HK-2 (cell line): ENCODE measurements at regions not wholly inside any gene's neighbourhood (a gene's known extent, or its start where the extent isn't known, plus 50 kb on each side); places are given as distances from the start of the nearest gene placed in this dataset.

Experiments
- DNase-seq: peaks from one replicate; pipeline ENCODE4 v3.0.0-alpha.2; 2018; ENCODE audit not compliant: unreplicated experiment

DNA sequence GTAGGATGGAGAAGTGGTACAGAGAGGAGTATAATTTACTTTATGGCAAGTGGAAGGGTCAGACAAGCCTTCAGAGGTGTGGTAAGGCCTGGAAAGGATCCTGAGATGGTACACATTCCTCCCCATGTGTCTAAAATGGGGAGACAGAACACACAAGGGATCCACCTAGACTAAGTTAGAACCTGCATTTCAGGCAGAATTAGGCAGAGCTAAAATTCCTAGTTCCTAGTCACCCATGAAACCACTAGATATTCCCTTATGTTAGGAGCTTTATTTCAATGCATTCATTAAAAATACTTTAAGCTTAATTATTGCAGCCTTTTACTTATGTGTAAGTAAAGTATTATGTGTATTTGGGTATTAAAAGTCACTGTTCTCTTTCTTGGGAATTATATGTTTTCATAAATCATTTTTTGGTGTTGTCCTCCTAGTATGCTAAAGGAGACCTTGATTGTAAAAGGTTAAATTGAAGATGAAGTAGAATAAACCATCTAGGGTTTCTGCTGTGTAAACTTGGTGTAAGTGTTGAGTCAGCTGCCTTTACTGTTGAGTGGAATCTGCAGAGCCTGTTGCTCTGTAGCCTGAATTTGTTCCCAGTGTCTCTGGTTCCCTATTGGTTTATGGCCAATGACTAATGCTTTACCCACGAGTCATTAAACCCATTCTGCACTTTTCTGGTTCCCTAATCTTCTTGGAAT lies 423.2 kb downstream of the ATP23 start:
- peak; percentile 51 for DNase-seq

DNA sequence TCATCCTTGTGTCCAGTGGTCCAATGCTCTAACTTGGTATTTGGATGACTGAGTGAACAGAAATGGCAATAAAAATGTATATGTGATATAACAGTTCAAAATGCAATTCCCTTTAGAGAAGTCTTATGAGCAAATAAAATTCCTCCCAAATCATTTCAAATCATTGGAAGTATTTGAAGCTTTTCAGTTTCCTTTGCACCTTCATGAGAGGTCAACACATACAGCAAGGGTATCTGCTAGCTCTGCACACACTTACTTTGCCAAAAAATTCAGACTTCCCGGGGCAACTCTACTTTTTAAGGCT lies 423.7 kb downstream of the ATP23 start:
- DNase-seq = no peak

- no peak for DNase-seq
These were observed 425.7 kb downstream of the ATP23 start for GRCh38 chr12:58367041-58367440.

DNA sequence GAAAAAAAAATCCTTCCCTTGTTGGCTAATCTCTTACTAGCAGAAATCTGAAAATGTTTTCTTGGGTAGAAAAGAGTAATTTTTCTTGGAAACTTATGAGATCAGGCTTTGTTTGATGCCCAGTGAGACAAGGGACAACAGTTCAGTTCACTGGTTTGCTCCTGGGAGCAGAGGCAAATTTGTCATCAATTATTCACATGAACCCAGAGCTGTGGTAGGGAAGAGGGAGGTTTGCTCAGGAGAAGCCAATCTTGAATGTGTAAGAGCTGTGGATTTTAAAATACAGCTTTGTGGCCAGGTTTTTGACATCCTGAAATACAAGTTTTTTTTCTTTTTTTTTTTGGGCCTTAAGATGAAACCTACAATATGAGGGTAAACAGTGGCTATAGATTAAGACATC lies 426.6 kb downstream of the ATP23 start:
- DNase-seq = no peak

DNA sequence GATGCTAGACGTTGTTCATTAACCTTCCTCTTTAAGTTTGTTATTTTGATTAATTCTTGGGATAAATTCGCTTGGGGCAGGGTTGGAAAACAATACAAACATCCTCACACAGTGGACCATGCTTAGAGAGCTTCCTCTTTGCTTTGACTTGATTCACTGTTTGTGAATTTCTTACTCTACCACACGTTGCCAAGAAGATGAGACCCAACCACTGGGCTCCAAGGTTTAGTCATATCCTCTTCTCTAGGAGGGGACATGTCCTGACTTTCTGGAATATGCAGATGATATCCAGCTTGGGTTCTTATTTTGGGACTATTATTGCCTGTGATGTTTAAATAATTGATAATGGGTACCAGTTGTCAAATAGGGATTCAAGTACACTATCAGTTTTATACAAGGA lies 428.2 kb downstream of the ATP23 start:
- no peak for DNase-seq

- DNase-seq = no peak
These were observed 430.9 kb downstream of the ATP23 start for GRCh38 chr12:58372298-58372697.

DNA sequence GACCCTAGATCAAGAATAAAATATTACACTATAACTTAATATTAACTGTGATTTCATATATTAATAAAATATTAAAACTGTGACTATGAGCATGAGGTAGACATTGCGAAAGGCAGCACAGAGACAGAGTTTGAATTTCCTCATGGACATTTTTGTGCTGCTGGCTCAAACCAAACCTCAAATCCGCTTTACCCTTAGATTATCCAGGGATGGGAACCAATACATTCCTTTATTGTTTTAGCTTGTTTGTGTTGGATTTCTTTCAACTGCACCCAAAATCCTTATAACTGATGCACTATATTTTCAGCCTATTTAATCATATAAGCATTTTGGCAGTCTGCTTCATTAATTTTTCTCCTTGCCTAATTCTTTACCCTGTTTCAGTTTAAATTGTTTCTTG lies 436.7 kb downstream of the ATP23 start:
- no peak for DNase-seq

DNA sequence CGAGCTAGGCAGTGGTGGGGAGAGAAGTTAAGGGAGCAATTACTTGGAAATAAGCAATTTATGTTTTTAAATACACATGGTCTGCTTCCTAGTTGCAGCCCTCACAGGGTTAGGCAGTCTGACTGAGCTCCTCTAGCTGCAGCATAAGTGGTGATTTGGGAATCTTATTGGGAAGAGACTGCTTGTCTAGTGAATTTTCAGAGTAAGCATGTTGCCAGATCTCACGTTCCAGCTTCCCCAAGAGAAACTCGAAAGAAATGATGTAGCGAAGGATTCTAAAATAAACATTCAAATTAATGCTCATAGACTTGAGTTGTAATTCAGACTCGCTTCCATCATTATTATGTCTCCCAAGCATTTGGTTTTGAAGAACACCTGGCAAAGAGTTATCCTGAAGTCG lies 440.2 kb downstream of the ATP23 start:
- no peak for DNase-seq

DNA sequence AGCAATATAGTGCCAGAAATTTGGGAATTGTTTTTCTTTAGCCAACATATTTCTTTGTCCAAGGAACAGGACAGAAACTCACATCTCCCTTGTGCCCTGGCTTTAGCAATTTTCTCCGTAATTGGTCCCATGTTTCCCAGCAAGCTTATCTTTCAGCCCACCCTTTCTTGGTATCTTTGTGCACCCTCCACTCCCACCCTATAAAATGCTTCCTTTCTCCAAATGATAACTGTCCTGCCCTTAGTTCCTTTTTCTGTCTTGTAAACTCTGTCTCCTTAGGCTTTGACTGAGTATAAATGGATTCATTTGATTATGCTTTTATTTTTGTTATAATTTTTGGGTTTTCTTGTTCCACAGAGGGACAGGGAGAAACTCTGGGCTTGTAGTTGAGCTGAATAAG lies 442.8 kb downstream of the ATP23 start:
- no peak for DNase-seq

- no peak for DNase-seq
These were observed 444.8 kb downstream of the ATP23 start for GRCh38 chr12:58386136-58386535.

DNA sequence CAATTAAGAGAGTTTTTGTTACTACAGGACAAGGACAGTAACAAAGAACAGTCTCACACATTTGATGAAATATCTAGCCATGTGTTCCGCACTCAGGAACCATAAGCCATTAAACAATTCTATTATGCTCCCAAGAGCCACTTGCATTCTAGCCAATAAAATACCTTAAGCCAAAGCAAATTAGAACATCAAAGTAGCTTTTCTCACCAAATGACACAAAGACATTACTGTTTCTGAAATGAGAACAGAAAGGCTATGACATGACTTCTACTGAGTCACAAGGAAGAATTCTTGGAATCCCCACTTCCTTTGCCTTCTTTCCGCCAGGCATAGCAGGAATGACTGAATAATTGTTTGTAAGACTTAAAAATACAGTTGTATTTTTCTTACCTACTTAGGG lies 445.8 kb downstream of the ATP23 start:
- DNase-seq = no peak

DNA sequence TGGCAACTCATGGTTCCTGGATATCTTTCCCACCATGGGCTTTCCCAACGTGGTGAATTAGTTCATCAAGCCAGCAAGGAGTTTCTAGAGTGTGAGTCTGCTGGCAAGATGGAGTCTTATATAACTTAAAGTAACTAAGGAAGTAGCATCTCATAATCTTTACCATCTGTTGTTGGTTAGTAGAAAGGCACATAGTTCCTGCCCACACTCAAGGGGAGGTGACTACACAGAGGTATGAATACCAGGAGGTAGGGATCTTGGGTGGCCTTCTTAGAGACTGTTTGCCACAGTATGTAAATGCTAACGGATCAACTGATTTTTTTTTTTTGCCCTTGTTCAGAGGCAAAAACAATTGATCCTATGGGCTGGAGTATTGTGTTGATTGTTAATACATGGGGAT lies 446.9 kb downstream of the ATP23 start:
- DNase-seq = no peak

- DNase-seq = no peak
These were observed 451.8 kb downstream of the ATP23 start for GRCh38 chr12:58393152-58393551.

GRCh38 chr12:58395056-58395455 lies 453.7 kb downstream of the ATP23 start:
- DNase-seq = no peak

DNA sequence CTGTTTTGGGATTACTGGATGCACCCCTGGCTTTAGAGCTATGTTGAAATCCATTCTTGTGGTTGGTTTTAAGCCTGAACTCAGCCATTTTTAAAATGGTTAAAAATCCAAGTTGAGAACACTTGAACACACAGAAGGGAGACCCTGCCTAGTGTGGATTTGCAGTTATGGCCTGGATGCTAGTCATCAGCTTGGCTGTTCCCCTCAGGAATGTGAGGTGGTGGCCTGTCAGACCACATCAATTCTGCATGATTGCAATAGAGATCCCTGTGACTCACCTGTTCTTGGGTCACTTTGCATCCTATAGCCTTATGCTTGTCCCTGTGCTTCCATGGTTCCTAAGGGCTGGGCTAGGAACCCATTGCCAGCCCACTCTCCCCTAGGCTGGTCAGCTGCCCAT lies 454.1 kb downstream of the ATP23 start:
- DNase-seq = peak; percentile 66

- no peak for DNase-seq
These were observed 454.9 kb downstream of the ATP23 start for GRCh38 chr12:58396239-58396638.

GRCh38 chr12:58405363-58405762 lies 464.0 kb downstream of the ATP23 start:
- DNase-seq = no peak

- DNase-seq = no peak
These were observed 467.1 kb downstream of the ATP23 start for GRCh38 chr12:58408516-58408915.

- DNase-seq = no peak
These were observed 471.2 kb downstream of the ATP23 start for GRCh38 chr12:58412461-58413060.

DNA sequence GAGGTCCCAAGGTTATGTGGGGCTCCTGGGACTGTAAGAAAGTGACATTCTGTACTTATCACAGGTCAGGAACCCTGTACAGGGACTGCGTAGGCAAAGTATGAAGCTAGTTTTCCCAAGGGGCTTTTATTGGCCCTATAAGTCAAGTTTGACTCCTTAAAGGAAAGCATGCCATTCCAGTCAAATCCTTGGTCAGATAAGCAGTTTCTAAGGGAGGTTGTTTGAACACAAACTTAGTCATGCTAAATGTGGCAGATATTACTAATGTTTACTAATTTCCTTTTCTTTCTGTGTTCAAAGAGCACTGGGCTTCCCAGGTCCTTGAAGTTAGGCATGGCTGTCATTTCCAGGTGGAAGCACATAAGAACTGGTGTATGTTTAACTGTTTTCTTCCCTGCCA lies 472.4 kb downstream of the ATP23 start:
- DNase-seq = no peak

- no peak for DNase-seq
These were observed 473.1 kb downstream of the ATP23 start for GRCh38 chr12:58414398-58414871.

- no peak for DNase-seq
These were observed 474.3 kb downstream of the ATP23 start for GRCh38 chr12:58415716-58416115.

GRCh38 chr12:58416236-58416635 lies 474.9 kb downstream of the ATP23 start:
- no peak for DNase-seq

DNA sequence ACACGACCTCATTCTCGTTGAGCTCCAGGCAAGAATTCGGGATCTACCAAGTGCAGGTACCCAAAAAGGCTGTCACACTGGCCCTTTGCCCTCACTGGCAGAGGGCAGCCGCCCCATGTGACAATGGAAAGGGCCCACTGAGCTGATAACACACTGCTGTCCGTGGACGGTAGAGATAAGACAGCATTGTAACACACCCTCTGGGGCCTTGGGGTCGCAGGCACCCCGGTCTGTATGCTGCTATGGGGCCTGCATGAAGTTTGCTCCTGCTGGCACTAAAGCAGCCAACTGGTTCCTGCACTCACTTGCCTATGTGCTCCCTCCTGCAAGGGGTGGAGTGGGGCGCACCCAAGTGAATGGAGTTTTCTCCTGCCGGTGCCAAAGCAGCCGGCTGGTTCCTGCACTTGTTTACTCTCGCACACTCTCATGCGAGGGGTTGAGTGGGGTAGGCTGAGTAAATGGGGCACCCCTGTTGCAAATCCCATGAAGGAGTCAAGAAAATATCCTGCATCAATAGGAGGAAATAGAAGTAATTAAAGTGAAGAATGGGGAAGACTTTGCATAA lies 477.9 kb downstream of the ATP23 start:
- no peak for DNase-seq
